Stimulated activated CD4-positive, alpha-beta T cell treated with anti-CD3 and anti-CD28 coated beads, Interleukin-15, amount 100 ng/mL, for 24 hours (primary cell): ENCODE measurements at regions not wholly inside any gene's neighbourhood (a gene's known extent, or its start where the extent isn't known, plus 50 kb on each side); places are given as distances from the start of the nearest gene placed in this dataset.
A peak's percentile ranks its signal among the peaks of the same experiment; 100 is the strongest.
"Not testable (repeated sequence)": the region's sequence is repeated elsewhere in the genome, so short reads cannot be mapped to it uniquely, and the experiment has no call there.

ENCODE experiments used
- DNase-seq: peaks from one replicate; pipeline ENCODE4 v3.0.0-alpha.2; 2020

DNA sequence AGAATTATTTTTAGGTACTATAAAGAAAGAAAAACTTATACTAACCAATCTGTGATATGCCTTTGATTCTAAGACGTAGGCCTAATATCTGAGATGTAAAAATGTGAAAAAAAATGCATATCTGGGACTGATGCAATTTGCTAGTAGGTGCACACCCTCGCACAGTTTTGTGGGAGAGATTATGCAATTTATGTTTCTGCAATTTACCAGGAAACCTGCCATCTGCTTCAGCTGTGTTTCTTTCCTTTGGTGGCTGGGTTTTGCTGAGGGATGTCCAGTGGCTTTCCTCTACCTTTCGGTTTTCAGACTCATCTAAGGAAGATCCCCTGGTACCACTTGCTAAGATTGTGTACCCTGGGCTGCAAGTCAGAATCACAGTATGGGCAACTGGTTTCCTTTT is 186.9 kb downstream of the ZFP64 start:
- DNase-seq: no peak

DNA sequence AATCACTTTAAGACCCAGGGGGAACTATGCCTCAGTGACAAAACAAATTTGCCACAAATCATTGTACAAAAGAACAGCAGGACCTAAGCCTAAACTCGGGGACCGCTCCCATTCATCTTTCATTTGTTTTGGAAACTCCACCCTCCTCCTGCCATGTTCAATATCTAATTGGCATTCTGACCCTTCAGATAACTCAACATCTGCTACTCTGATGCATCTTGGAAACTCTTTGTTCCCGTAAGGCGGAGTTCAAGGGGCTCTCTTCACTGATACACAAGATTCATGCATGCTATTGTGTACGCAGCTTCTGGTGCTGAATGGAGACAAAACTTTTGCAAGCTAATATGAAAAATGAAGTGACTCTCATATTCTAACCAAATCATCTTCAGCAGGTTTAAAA is 187.6 kb downstream of the ZFP64 start:
- DNase-seq: no peak

DNA sequence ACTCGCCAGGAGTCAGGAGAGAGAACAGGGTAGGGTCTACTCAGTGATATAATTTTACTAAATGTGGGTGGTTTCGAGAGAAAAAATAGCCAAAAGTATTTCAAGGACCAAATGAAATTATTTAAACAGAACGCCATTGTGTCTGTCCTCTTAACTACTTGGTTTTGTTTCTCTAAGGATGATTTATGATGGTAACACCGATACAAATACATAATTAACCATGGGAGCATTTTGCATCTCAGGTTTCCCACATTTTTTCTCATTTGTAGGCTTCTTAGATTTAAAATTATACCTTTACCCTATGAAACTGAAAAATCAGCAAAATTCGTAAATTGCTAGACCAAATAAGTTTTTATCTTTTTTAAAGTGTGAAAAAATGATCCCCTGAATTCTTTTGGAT is 188.2 kb downstream of the ZFP64 start:
- DNase-seq: no peak

GRCh38 chr20:52001999-52002666 is 189.4 kb downstream of the ZFP64 start:
- DNase-seq: no peak

DNA sequence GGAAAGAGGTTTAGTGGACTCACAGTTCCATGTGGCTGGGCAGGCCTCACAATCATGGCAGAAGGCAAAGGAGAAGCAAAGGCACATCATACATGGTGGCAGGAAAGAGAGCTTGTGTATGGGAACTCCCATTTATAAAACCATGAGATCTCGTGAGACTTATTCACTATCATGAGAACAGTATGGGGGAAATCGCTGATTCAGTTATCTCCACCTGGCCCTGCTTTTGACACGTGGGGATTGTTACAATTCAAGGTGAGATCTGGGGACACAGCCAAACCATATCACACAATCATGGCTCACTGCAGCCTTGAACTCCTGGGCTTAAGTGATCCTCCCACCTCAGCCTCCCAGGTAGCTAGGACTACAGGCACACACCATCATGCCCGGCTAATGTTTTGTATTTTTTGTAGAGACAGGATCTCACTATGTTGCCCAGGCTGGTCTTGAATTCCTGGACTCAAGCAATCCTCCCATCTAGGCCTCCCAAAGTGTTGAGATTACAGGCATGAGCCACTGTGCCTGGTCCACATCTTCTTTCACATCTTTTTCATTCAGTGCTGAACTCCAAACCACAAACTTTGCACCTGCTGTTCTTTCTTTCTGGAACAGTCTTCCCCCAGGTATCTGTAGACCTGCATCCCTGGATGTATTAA is 194.2 kb downstream of the ZFP64 start:
- DNase-seq: not testable (repeated sequence)

DNA sequence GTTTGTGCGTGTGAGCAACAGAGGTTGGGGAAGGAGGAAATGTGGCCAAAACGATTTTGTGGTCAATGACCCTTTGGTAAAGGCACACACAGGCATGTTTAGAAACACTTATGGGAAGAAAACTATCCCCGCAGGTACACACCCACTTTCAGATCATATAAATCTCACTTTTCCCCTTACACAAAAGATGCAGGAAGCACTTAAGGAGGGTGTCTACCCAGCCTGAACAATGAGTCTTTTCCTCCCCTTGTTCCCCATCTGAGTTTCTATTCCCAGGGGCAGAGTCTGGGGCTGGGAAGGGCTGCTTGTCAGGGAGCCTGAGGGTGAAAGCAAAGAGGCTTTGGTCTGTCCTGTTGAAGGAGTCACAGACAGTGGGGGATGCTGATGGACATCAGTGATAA is 193.2 kb upstream of the SALL4 start:
- DNase-seq: no peak

GRCh38 chr20:51994751-51995417 is 192.6 kb upstream of the SALL4 start:
- DNase-seq: no peak

DNA sequence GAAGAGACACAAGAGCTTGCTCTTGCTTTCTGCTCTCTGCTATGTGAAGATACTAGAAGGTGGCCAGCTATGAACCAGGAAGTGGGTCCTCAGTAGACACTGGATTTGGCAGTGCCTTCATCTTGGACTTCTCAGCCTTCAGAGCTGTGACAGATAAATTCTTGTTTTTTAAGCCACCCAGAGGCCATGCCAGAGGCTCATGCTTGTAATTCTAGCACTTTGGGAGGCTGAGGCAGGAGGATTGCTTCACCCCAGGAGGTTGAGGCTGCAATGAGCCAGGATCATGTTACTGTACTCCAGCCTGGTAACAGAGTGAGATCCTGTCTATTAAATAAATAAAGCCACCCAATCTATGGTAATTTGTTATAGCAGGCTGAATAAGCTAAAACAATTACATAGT is 185.5 kb upstream of the SALL4 start:
- DNase-seq: no peak

- DNase-seq: no peak
Measured at GRCh38 chr20:51985013-51985415, 182.7 kb upstream of the SALL4 start.

DNA sequence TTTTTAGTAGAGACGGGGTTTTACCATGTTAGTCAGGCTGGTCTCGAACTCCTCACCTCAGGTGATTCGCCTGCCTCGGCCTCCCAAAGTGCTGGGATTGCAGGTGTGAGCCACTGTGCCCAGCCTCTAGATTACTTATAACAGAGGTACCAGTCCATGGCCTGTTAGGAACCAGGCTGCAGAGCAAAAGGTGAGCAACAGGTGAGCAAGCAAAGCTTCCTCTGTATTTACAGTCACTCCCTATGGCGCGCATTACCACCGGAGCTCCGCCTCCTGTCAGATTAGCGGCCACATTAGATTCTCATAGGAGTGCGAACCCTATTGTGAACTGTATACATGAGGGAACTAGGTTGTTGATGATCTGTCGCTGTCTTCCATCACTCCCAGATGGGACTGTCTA is 178.0 kb upstream of the SALL4 start:
- DNase-seq: no peak

DNA sequence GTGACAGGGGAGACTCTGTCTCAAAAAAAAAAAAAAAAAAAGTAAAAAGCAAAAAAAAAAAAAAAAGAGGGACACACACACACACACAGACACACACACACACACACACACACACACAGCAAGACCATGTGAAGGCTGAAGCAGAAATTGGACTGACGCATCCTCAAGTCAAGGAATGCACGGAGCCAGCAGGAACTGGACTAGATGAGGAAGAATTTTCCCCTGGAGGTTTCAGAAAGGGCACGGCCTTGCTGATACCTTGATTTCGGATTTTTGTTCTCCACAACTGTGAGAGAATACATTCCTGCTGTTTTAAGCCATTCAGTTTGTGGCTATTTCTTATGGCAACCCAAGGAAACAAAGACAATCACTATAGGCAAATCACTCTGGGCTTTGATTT is 176.9 kb upstream of the SALL4 start:
- no peak for DNase-seq

DNA sequence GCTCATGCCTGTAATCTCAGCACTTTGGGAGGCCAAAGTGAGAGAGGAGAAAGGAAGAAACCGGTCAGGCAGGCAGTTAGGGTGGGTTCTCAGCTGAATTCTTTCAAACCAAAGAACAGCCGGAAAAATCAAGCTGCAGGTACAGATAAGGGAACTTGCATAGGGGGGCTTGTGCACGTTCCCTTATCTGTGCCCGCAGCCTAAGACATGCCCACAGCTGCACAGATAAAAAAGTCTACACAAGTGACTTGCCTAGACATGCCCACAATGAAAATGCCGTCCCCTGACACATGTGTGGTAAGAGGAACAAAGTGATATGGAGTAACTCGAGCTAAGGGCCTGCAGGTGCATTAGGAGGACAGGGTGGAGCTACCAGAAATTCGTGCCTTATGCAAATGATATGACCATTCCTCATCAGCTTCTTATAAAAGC is 175.8 kb upstream of the SALL4 start:
- no peak for DNase-seq

GRCh38 chr20:51972056-51972455 is 169.7 kb upstream of the SALL4 start:
- no peak for DNase-seq

- no peak for DNase-seq
Measured at GRCh38 chr20:51970858-51971257, 168.5 kb upstream of the SALL4 start.

GRCh38 chr20:51969191-51969590 is 166.9 kb upstream of the SALL4 start:
- DNase-seq: no peak

DNA sequence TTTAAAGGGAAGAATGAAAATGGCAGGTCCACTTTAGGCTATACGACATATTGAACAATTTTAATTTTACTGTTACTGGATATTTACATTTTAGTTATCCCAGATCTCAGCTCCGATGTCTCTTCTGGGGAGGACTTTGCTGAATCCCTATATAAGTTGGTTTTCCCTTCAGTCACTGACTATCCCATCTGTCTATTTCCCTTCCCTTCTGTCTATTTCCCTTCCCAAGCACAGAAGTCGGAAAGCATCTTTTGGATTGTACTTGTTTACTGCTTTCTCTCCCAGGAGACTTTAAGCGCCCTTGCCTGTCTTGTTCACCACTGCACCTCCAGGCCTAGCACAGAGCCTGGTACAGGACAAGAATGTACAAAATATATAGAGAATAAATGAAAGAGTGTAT is 165.8 kb upstream of the SALL4 start:
- DNase-seq: no peak

DNA sequence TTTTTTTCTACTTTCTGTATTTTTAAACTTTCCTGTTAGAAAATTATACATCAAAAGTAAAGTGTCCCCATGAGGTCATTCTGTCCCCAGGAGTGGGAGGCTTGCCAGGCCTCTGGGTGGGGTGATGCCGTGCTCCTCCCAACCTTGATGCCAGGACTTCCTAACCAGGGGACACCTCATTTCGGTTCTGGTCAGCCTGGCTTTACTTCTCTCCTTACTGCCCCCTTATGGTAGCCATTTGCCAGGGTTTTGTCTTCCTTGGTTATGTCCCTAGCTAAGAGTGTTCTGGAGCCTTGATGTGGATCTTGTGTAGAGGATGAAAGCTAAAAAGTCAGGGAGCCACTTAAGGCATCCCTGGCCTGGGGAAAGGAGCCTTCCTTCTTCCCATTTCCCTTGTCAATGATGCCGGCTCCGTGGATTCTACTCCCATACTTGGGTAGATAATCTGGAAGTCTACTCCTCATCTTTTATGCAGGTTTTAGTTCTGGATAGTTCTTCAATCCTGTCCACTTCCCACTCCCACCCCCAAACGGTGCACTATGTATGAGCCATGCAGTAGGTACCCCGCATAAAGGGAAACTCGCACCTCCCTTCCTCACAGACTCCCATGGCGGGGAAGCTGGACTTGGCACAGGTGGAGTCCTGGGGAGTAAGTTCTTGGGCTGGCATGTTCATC is 164.1 kb upstream of the SALL4 start:
- peak; percentile 12 for DNase-seq

DNA sequence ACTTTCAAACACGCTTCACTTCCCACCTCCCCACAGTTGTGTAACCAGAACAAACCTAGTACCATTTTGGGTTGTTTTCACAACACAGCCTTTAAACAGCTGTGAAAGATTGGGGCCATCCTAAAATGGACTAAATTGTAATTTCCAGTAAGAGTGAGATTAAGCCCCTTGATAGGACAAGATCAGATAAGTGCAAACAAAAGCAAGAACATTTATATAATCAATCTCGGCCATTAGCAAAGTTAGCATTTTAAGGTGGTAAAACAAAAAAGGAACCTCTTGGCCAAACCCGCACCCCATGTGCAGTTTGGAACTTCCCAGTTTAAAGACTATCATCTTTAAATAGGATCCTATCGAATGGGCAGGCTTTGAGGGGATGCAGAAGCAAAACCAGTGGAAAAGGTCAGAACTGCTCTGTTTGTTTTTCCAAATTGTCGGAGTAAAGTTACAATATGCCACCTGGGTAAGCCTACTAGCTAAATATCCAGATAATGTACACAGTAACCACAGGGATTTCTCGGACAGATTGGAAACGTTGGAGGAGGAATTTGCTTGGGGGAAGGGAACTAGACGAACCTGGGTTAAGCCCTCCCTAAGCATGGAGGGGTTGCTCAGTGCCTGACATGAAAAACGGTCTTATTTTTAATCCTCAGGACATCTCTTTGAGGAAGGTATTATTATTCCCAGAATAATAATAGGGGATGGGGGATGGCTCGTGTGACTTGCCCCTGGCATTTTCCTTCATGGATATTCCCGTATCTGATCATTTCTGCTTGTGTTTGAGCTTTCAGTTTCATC is 159.8 kb upstream of the SALL4 start:
- DNase-seq: no peak

GRCh38 chr20:51960047-51960675 is 157.8 kb upstream of the SALL4 start:
- no peak for DNase-seq

GRCh38 chr20:51959066-51959542 is 156.8 kb upstream of the SALL4 start:
- no peak for DNase-seq

DNA sequence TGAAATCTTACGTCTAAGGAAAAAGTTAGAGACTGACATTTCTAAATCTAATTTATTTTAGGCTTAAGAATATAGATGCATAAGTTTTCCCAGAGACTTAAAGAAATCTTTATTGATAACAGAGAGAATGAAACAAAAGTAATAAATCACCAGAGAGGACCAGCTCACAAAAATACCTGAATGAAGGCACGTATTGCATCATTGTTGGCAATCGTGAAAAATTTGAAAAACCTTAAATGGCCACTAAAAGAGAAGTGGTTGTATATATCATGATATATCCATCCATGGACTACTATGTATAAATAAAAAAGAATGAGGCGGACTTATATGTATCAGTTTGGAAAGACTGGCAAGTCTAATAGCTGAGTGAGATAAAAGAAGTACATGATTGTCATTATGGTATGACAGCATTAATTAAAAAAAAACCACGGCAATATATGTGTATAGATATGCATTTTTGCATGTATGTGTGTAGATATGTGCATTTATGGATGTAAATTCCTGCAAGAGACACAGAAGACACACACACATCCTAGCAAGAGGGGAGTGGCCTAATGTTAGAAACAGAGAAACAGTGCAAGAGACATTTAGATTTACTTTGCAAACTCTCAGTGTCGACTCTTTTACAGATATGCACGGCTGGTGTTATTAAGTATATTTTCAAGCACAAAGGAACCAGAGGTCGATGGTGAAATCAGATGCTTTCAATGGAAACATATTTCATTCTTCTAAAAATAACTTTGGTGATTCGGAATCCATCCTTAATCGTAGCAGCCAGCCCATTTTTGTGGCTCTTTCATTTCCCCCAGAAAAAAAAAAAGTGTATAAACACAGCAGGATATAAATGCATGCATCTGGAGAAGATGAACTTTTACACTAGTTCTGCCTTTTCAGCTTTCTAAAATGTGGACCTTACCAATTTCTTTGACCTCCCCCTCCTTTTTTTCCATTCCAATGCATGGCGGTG is 156.1 kb upstream of the SALL4 start:
- DNase-seq: no peak
